Dermis microvascular lymphatic vessel endothelial cell (primary cell): ENCODE measurements at regions not wholly inside any gene's neighbourhood (a gene's known extent, or its start where the extent isn't known, plus 50 kb on each side); places are given as distances from the start of the nearest gene placed in this dataset.

Source experiments
- DNase-seq, 2 donors: peaks; one replicate each; pipeline versions ENCODE4 v3.0.0 to v3.0.0-alpha.2; 2010; ENCODE audit warnings: low read depth in 2 of 2

DNA sequence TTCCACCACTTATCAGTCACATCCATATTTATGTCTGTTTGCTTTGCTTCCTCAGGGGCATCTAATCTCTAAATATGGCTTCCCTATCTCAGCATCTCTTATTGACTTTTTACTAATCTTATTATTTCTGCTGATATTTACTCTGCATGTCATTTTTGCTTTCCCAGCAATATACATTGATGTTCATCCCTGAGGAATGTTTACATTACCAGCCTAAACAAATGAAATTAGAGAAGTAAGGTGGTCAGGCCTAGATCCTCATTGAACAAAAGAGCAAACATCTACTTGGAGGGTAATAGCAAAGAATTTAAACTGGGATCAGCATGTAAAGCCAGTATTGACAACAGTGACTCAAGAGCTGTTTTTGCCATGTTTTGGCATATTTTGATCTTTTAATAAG is 546.4 kb downstream of the MMUT start:
- no peak for DNase-seq

DNA sequence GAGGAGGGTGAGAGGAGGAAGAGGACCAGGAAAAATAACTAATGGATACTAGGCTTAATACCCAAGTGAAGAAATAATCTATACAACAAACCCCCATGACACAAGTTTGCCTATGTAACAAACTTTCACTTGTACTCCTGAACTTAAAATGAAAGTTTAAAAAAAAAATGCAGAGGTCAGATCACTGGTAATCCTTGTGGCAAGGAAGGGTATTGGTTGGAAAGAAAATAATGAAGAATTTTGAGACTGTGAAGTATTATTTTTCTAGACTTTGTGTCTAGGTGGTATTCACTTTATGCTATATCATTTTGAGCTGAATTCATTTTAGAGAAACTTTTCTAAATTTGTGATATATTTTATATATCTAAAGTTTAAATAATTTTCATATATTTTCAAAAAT is 547.5 kb downstream of the MMUT start:
- no peak for DNase-seq

DNA sequence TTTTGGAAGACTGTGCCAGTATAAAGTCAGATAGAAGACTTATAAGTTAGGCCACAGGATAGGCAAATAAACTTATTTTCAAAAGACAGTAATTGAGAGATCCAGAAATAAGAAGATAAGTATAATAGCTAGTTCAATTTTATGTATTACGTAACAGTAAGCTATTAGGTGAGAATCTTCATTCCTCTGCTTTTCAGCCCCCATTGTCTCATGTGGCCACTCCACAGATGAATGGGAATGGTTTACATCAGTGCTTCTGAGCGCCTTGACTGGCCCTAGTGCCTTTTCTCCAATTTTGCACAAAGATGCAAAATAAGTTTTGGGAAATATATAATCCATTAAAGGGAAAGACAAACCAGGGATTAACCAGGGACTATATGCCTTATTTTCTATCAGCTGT is 550.5 kb downstream of the MMUT start:
- no peak for DNase-seq

DNA sequence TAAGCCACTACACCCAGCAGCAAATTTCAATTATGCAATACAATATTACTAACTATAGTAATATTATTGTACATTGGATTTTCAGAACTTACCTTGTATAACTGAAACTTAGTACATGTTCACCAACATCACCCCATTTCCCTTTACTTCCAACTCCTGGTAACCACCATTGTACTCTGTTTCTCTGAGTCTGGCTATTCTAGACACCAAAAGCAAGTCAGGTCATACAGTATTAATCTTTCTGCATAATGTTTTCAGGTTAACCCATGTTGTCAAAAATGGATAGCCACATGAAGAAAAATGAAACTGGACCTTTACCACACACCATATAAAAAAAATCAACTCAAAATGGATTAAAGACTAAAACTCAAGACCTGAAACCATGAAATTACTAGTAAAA is 558.2 kb downstream of the MMUT start:
- no peak for DNase-seq

DNA sequence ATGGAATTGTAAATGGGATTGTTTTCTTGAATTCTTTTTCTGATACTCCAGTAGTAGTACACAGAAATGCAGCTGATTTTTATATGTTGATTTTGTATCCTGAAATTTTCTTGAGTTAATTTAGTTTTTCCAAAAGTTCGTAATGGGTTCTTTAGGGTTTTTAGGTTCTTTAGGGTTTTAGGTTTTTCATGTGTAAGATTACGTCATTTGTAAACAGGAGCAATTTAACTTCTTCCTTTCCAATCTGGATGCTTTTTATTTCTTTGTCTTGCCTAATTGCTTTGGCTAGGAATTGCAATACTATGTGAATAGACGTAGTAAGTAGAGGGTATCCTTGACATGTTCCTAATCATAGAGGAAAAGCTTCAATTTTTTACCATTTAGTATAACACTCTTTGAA is 568.6 kb downstream of the MMUT start:
- no peak for DNase-seq

DNA sequence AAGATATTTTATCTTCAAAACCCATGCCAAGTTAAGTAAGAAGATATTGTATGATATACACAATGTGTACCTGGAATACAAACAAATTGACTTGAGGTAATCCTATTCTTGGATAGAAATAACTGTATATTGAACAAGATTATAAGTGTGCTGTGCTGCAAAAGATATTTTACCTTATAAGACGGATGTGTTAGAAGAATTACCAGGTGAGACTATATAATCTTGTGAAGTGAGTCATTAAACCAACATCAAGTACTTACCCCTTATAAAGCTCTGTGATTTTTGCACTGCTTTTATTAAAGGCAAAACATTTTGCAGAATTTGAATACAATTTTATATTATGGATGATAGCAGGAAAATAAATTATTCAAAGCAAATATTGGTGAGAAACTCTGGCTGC is 570.0 kb downstream of the MMUT start:
- no peak for DNase-seq

DNA sequence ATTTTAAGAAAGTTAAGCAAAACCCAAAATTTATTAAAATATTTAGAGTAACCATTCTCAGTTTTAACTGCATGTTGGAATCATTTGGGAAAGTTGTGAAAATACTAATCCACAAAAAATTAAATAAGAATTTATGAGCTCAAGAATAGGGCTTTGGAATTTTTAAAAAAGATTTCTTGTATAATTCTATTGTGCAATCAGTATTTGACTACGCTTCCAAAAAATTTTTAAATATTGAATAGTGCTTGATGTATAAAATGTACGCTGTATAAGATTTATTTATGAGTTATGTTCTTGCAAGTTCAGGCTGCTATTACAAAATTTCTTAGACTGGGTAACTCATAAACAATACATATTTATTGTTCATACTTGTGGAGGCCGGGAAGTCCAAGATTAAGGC is 571.7 kb downstream of the MMUT start:
- no peak for DNase-seq

DNA sequence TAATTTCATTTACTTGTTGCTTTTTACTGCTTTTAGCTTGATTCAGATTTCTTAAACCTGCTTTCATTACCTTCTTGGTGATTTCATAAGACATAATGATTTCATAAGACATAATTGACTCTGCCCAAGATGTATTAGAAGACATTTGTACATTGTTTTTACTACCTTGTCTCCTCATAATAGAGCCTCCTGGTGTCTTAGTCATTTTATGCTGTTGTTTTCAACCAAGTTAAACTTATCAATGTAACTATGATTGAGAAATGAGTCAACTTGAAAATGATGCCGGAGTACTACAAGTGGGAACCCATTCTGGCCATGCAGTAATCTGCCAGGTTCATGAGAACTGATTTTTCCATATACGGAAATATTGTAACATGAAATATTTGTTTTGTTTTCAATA is 573.6 kb downstream of the MMUT start:
- DNase-seq = no peak

DNA sequence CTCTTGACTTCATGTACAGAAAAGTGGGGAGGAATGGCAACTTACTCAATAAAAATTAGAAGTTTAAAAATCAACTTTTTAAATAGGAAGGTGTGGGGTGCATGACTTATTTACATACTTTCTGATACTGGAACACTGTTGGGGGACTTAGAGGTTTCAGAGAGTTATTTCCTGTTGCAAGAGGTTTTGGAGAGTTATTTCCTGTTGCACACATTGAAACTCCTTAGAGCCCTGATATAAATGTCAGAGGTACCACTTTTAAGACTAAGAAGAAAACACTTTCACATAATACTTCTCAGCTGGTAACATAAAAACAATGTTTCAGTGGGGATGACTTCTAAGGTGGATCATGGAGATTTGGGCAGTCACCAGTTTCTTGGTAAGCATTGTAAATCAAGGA is 579.9 kb downstream of the MMUT start:
- DNase-seq = no peak

DNA sequence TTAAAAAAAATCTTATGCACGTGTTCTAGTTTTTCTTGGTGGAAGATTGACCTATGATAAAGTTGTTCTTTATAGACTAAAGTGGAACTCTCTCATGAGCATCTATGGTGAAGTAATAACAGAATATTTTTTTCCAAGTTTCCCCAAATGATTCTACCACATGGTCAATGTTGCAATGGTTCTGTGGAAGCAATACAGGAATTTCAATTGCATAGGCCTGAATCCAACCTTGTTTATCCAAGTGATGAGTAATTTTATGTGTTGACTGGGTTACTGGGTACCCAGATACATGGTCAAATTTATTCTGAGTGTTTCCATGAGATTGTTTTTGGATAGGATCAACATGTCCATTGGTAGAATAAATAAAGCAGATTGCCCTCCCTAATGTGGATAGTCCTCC is 581.5 kb downstream of the MMUT start:
- DNase-seq = no peak

DNA sequence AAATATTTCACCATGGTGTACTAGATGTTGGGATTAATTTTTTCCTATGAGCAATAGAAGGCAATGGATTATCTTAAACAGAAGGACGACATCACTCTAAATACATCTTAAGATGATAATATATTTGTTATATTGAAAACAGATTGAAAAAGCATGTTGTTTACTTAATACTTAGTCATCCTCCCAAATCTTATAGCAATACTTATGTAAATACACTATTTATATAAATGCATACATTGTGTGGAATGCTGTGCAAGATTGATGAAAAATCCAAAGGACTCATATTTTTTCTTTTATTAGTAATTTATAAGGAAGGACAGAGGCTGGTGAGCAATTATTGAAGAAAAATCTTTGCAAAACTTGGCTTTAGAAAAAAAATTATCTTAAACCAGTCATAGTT is 593.5 kb downstream of the MMUT start:
- no peak for DNase-seq

DNA sequence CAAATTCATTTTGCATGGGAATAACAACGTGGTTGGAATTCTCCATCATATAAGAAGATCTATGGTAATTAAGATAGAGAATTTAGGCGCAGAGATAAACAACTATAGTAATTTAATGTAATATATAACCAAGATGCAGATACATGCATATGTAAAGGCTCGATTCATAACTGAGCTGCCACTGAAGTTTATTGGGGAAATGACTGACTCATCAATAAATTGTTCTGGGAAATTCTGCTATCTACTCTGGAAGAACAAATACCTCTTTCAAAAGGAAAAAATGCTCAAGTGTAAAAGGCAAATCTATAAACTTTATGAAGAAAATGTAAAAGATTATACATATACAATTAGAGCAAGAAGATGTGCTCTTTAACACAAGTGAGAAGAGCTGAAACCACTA is 596.4 kb downstream of the MMUT start:
- DNase-seq = no peak

DNA sequence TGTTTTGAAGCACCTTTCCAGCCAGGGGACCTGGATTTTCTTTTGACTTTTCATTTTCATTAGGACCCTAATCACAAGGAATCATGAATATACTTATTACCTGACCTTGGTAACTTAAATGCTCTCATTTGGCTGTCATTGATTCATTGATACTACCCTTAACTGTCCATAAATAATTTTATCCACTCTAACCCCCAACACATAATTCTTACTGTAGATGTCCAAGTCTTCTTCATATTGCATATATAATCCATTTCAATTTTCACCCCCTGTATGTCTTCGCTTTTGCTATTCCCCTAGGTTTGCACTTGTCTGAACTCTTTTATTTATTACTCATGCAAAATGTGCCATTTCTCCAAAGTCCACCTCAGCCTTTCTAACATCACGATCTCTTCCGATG is 602.9 kb downstream of the MMUT start:
- no peak for DNase-seq

DNA sequence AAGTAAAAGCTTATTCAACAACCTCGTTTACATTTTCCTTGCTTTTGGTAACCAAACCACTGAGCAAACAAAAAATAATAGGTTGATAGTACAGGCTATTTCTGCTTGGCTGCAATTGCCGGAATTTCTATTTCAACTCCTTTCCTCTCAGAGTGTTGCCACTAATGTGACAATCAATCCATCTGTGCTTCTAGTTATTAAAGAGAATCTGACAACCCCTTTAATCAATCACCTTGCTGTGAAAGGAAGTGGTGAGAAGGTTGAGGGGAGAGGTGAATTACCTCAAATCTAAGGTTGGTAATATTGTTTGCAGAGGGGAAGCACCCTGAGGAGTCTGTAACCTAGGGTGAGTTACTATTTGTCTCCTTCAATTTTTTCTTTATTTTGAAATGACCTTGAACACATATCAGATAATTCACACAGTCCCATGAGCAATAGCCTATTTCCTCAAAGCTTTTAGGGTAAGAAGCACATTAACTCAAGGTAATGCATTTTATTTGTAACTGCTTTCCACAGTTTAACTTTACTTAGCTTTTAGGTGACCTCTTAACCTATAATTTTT is 603.4 kb downstream of the MMUT start:
- DNase-seq = no peak

DNA sequence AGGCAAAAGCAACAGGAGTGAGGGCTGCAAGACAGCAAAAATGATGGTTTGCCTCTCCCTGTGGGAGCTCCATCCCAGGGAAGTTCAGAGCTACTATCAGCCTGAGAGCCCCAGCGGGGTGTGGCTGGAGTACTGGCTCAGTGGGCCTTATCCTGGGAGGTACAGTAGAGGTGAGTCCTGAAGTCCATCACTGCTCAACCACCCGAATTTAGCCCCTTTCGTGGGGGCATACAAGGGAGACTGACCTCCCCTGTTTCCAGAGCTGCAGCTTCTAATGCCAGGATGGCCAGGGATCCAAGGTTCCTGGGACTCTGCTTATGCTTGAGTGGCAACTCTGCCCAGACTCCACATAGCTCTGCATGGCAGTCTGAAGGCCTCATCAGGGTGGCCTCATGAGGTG is 617.8 kb downstream of the MMUT start:
- DNase-seq = no peak

DNA sequence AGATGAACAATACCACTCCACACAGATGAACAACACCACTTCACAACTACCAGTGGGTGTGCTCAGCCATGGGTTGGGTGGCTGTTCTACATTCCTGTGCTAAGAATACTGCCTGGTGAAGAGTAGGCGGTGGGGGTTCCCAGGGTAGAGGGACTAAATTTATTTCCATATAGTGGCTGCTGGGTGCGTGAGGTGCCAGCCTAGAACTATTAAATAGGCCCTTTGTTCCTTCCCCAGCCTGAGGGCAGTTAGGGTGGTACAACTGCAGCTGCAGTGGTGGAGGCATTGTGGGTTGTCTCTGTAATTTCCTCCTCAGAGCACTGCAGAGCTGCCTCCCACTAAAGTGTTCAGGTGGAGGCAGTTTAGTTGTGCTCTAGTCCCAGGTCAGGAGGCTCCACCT is 618.4 kb downstream of the MMUT start:
- DNase-seq = no peak

DNA sequence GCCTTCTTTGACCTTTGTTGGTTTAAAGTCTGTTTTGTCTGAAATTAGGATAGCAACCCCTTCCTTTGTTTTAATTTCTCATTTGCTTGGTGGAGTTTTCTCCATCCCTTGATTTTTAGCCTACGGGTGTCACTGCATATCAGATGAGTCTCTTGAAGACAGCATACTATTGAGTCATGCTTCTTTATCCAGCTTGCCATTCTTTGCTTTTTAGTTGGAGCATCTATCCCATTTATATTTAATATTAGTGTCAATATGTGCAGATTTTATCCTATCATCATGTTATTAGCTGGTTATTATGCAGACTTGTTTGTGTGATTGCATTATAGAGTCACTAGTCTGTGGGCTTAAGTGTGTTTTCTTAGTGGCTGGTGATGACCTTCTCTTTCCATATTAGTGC is 622.2 kb downstream of the MMUT start:
- DNase-seq = no peak

DNA sequence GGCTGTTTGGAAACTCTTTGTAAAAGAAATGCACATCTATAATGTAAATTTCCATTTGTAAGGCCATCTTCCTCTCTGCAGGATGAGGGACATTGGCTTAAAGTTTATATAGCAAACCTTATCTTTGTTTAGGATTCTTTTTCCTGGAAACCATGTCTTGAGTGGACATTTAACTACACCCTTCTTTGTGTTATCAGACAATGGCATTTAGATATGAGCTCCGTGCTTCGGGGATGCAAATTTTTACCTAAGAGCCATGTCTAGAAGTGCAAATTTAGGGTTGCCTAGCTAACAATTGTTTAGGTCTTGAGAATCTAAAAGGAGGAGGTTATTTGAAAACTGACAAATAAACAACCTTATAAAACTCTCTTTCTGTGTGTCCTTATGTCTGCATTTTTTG is 623.8 kb downstream of the MMUT start:
- no peak for DNase-seq

DNA sequence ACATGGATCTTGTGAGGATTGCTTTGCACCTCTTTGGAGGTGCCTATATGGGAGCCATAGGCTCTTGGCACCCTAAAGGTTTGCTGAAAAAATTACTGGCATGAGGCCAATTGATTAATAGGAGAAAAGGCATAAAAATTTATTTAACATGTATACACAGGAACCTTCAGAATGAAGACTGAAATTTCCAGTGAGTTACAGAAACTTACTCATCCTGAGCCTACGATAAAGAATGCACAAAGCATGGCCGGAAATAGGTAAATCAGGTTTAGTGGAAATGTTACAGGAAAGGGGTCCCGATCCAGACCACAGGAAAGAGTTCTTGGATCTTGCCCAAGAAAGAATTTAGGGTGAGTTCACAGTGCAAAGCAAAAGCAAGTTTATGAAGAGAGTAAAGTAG is 625.3 kb downstream of the MMUT start:
- no peak for DNase-seq

DNA sequence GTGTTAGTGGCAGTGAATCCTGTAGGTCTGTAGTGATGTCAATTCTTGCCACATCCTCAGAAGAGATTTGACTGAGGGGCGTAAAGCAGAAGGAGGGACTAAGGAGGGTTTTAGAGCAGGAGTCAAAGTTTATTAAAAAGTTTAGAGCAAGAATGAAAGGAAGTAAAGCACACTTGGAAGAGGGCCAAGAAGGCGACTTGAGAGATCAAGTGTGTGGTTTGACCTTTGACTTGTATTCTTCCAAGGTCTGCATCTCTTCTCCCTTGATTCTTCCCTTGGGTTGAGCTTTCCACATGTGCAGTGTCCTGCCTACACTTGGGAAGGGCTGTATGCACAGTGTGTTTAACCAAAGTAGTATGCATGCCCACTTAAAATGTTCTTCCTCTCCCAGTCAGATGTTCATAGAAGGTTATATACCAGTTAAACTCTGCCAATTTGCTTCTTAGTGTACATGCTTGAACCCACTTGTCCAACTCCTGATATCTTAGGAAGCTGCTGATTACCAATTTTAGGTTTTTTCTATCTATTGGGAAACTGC is 627.6 kb downstream of the MMUT start:
- DNase-seq = peak in 1 of 2 donors; percentile 58

DNA sequence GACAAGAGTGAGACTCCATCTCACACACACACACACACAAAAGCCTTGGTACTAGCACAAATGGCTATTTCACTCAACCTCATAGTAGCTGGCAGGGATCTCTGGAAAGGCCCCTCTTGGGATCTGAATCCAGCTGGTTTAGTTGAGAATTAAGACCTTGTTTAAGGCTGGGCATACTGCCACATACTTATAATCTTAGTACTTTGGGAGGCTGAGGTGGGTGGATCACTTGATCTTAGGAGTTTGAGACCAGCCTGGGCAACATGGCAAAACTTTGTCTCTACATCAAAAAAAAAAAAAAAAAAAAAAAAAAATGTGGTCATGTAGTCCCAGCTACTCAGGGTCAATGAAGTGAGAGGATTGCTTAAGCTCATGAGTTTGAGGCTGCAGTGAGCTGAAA is 628.3 kb downstream of the MMUT start:
- DNase-seq = no peak

DNA sequence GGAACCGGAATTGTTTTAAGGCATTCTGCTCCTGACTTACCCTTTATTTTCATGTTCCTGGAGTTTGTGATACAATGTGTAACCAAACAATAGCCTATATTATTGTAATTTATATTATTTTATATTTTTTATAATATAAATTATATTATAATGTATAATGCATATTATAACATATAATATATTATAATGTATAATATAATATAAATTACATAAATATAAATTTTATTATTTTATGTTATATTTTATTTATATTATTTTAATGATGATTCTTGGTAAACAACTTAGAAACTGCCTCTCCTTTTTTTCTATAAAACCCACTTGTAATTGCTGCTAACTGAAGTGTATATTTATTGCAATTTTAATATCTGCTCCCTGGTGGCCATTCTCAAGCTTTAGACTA is 629.1 kb downstream of the MMUT start:
- no peak for DNase-seq

DNA sequence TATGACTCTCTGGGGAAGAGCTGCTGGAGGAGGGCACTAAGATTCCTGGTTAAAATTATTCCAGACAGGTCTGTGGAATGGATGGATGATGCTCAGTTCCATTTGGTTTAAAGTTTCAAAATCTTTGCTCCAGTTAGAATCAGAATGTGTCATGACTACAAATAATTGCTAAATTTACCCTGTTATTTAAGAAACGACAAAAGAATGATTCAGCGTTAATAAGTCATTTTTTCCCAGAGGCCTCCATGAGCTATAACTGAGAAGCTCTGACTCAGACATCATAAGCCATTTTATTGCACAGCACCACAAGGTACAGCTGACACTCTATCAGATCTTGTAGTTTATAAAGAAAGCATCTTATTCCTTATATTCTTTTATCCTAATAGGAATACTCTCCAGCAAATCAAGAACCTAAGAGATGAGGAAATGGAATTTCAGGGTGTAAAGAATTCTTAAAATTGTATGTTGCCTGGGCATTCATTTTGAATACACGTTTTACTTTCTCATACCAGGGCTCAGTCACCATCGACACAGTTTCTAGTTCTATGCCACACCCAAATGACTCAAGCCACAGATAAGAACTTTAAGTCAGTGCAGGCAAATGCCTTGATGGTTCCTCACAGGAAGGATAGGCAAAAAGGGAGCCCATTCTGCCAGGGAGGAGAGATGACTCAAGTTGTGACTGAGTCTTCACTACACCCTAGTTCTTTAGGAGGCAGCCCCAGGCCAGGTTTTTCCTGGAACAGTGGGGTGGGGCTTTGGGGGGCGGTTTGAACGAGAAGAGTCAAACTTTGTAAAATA is 636.0 kb downstream of the MMUT start:
- DNase-seq = peak in 1 of 2 donors; percentile 75

DNA sequence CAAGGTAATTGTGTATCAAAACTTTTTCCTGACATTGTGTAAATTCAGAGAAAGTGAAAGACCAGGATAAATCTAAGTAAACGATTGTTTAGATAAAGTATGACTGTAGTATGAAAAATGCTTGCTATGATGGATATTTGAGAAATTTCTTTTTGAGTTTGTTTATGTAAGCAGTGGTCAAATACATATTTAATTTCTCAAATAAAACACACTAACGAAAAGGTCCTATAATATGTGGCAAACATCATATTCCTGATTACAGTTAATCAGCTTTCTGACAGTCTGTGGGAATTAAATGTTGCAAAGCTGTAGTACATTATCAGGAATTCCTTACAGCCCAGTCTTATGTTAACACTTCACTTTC is 636.9 kb downstream of the MMUT start:
- no peak for DNase-seq
